ENCODE measurements at regions not wholly inside any gene's neighbourhood (a gene's known extent, or its start where the extent isn't known, plus 50 kb on each side); places are given as distances from the start of the nearest gene placed in this dataset.

DNA sequence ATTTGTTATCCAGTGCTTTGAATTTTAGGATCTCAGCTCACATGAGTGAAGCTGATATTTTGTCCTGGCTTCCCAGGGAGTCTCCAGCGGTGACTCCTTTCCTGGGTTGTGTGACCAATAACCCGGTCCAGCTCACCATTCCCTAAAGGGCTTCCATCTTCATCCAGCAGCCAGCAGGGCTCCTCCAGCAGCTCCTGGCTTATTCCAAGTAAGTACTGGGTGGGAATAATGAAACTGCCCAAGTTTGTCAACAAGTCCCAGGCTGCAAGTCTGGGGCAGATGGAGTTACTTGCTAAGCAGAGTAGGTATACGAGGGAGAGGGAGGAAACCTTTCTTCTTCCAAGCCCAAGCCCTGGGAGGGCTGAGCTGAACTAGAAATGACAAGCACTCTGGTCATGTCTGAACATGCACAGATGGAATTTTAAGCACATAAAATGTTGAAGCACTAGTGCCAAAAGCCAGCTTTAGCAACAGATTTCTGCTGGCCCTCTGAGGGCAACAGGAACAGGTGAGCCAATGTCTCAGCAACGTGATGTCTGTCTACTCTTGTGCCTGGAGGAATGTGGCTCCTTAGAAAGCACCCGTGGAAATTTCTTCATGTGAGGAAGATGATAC lies 153.7 kb upstream of the DAPK1 start:
- Histone ChIP-seq H3K4me3 (ENCODE audit: low read depth, low read length) (no peak overlapping the region), H3K4me1 (no peaks in the 10 kb centered on the region), H3K79me2 (no peaks in the 10 kb centered on the region)

GRCh38 chr9:87346061-87346665 lies 151.5 kb upstream of the DAPK1 start:
- H3K9me3 ChIP-seq (ENCODE audit: control insufficient read depth, low read length), result no peaks in the 10 kb centered on the region
- H3K36me3 ChIP-seq (ENCODE audit: control insufficient read depth, insufficient read depth, low read length), result no peaks in the 10 kb centered on the region
- no peak overlapping the region for H3K27ac ChIP-seq
- no peaks in the 10 kb centered on the region for H3K79me2 ChIP-seq
- TF ChIP-seq, protein P1, sequence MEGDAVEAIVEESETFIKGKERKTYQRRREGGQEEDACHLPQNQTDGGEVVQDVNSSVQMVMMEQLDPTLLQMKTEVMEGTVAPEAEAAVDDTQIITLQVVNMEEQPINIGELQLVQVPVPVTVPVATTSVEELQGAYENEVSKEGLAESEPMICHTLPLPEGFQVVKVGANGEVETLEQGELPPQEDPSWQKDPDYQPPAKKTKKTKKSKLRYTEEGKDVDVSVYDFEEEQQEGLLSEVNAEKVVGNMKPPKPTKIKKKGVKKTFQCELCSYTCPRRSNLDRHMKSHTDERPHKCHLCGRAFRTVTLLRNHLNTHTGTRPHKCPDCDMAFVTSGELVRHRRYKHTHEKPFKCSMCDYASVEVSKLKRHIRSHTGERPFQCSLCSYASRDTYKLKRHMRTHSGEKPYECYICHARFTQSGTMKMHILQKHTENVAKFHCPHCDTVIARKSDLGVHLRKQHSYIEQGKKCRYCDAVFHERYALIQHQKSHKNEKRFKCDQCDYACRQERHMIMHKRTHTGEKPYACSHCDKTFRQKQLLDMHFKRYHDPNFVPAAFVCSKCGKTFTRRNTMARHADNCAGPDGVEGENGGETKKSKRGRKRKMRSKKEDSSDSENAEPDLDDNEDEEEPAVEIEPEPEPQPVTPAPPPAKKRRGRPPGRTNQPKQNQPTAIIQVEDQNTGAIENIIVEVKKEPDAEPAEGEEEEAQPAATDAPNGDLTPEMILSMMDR (IDR thresholded peaks at IDR 0.05), result no peak
- H2AFZ ChIP-seq, result no peak overlapping the region
- no peak overlapping the region for H3K4me3 ChIP-seq (ENCODE audit: low read depth, low read length)
- no peak overlapping the region for H3K4me2 ChIP-seq (ENCODE audit: low read length)
- H3K4me1 ChIP-seq, result no peaks in the 10 kb centered on the region
- no peak overlapping the region for H3K9ac ChIP-seq
- no peaks in the 10 kb centered on the region for H3K27me3 ChIP-seq (ENCODE audit: control insufficient read depth, insufficient read depth, low read length)

More for the DNA sequence above, 153.7 kb upstream of the DAPK1 start:
- no peak overlapping the region for H2AFZ ChIP-seq
- no peak overlapping the region for H3K4me2 ChIP-seq (ENCODE audit: low read length)
- TF ChIP-seq, protein P1 (IDR thresholded peaks at IDR 0.05), result no peak
- H3K27ac ChIP-seq, result no peak overlapping the region
- no peak overlapping the region for H3K9ac ChIP-seq
- H3K9me3 ChIP-seq (ENCODE audit: control insufficient read depth, low read length), result no peaks in the 10 kb centered on the region
- no peaks in the 10 kb centered on the region for H3K27me3 ChIP-seq (ENCODE audit: control insufficient read depth, insufficient read depth, low read length)
- H3K36me3 ChIP-seq (ENCODE audit: control insufficient read depth, insufficient read depth, low read length), result no peaks in the 10 kb centered on the region

- no peaks in the 10 kb centered on the region for H3K79me2 ChIP-seq
- no peak overlapping the region for H2AFZ ChIP-seq
- no peaks in the 10 kb centered on the region for H3K27me3 ChIP-seq (ENCODE audit: control insufficient read depth, insufficient read depth, low read length)
- H3K4me2 ChIP-seq (ENCODE audit: low read length), result no peak overlapping the region
- no peak overlapping the region for H3K27ac ChIP-seq
- H3K4me1 ChIP-seq, result no peaks in the 10 kb centered on the region
- H3K9me3 ChIP-seq (ENCODE audit: control insufficient read depth, low read length), result no peaks in the 10 kb centered on the region
- no peak overlapping the region for H3K4me3 ChIP-seq (ENCODE audit: low read depth, low read length)
- H3K36me3 ChIP-seq (ENCODE audit: control insufficient read depth, insufficient read depth, low read length), result no peaks in the 10 kb centered on the region
- H3K9ac ChIP-seq, result no peak overlapping the region
- TF ChIP-seq, protein P1 (IDR thresholded peaks at IDR 0.05), result no peak
These were observed 146.8 kb upstream of the DAPK1 start for GRCh38 chr9:87350915-87351314.

DNA sequence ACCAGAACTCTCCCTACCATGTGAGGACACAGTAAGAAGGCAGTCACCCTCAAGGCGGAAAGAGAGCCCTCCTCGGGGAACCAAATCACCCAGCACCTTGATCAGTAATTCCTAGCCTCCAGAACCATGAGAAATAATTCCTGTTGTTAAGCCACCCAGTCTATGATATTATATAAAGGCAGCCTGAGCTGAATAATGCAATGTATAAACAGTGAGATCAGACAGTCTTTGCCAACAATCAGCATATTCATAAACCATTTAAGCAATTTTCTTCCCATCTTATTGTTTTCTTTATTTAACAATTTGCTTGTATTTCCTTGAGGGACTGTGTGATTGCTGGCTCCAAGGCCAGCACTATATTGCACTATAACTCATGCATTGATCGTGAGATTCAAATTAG lies 144.4 kb upstream of the DAPK1 start:
- H3K27ac ChIP-seq, result no peak overlapping the region
- TF ChIP-seq, protein P1 (IDR thresholded peaks at IDR 0.05), result no peak
- H3K27me3 ChIP-seq (ENCODE audit: control insufficient read depth, insufficient read depth, low read length), result no peaks in the 10 kb centered on the region
- H3K36me3 ChIP-seq (ENCODE audit: control insufficient read depth, insufficient read depth, low read length), result no peaks in the 10 kb centered on the region
- no peak overlapping the region for H2AFZ ChIP-seq
- H3K4me1 ChIP-seq, result no peaks in the 10 kb centered on the region
- H3K79me2 ChIP-seq, result no peaks in the 10 kb centered on the region
- H3K9ac ChIP-seq, result no peak overlapping the region
- no peaks in the 10 kb centered on the region for H3K9me3 ChIP-seq (ENCODE audit: control insufficient read depth, low read length)
- no peak overlapping the region for H3K4me3 ChIP-seq (ENCODE audit: low read depth, low read length)
- H3K4me2 ChIP-seq (ENCODE audit: low read length), result no peak overlapping the region

DNA sequence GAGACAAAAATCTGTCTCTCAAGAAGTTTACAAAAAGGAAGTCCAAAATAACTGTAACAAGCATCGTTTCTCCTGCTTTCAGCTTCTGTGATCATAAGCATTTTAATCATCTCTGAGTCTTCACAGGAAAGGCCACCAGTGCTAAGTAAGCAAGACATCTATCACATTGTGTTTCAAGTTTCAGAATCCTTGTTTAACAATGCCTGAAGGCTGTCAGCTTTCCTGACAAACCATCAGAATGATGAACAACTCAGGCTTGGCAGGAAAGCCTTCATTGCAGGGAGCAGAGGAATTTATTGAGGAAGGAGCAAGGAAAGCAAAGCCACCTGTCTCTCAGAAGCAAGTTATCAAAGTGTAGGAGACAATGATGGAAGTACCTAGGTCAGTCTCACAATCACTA lies 143.5 kb upstream of the DAPK1 start:
- Histone ChIP-seq H3K9me3 (ENCODE audit: control insufficient read depth, low read length) (no peaks in the 10 kb centered on the region), H3K27me3 (ENCODE audit: control insufficient read depth, insufficient read depth, low read length) (no peaks in the 10 kb centered on the region)

More for the DNA sequence above, 143.5 kb upstream of the DAPK1 start:
- Histone ChIP-seq H3K79me2 (no peaks in the 10 kb centered on the region), H3K4me1 (no peaks in the 10 kb centered on the region), H3K4me3 (ENCODE audit: low read depth, low read length) (no peak overlapping the region), H3K27ac (no peak overlapping the region), H3K4me2 (ENCODE audit: low read length) (no peak overlapping the region), H3K9ac (no peak overlapping the region), H3K36me3 (ENCODE audit: control insufficient read depth, insufficient read depth, low read length) (no peaks in the 10 kb centered on the region), H2AFZ (no peak overlapping the region)
- TF ChIP-seq, protein P1 (IDR thresholded peaks at IDR 0.05), result no peak
